Common myeloid progenitor, CD34-positive (primary cell): ENCODE measurements at regions not wholly inside any gene's neighbourhood (a gene's known extent, or its start where the extent isn't known, plus 50 kb on each side); places are given as distances from the start of the nearest gene placed in this dataset.

Source experiments
- CTCF ChIA-PET: fragments of 350-600 bp; sonication (Branson Sonifier 250); formaldehyde crosslinking; loops from one replicate; lab custom pipeline; 2021; ENCODE audit warnings: antibody characterized with exemption; lab: Charles Lee
- POLR2A ChIA-PET: fragments of 350-600 bp; sonication (Branson Sonifier 250); formaldehyde crosslinking; loops from one replicate; lab custom pipeline; 2021; ENCODE audit warnings: antibody characterized with exemption; lab: Charles Lee
- DNase-seq, 3 donors: peaks; one replicate each; pipeline versions ENCODE4 v3.0.0 to v3.0.0-alpha.2; 2013
- H3K27ac ChIP-seq, 2 experiments: 1 replicate in 1 of 2; 2 replicates in 1 of 2; pipeline ENCODE4 v1.7.0; 2013; ENCODE audit warnings: inconsistent platforms in 2 of 2, low read length in 2 of 2, mild to moderate bottlenecking in 2 of 2, low read depth in 1 of 2, moderate library complexity in 1 of 2; ENCODE audit not compliant: severe bottlenecking in 2 of 2, insufficient read depth in 1 of 2, poor library complexity in 1 of 2
- H3K27me3 ChIP-seq, 5 experiments: replicated peaks in 2 of 5; 1 replicate in 3 of 5; 2 replicates in 2 of 5; pipeline versions ENCODE4 v1.6.1 to v1.7.0; 2013; ENCODE audit warnings: low read length in 4 of 5, mild to moderate bottlenecking in 2 of 5, moderate library complexity in 2 of 5, inconsistent platforms in 1 of 5; ENCODE audit not compliant: insufficient read depth in 5 of 5, control insufficient read depth in 4 of 5
- H3K36me3 ChIP-seq, 4 experiments: 1 replicate in 2 of 4; 2 replicates in 2 of 4; pipeline versions ENCODE4 v1.6.1 to v1.7.0; 2013; ENCODE audit warnings: low read length in 3 of 4, control low read depth in 1 of 4, mild to moderate bottlenecking in 1 of 4; ENCODE audit not compliant: control insufficient read depth in 4 of 4, insufficient read depth in 4 of 4
- H3K4me1 ChIP-seq, 4 experiments: 1 replicate in 3 of 4; 2 replicates in 1 of 4; pipeline versions ENCODE4 v1.6.1 to v1.7.1; 2013; ENCODE audit warnings: low read length in 3 of 4, mild to moderate bottlenecking in 3 of 4, control low read depth in 1 of 4, inconsistent platforms in 1 of 4, moderate library complexity in 1 of 4; ENCODE audit not compliant: control insufficient read depth in 4 of 4, insufficient read depth in 4 of 4; ENCODE audit errors: control extremely low read depth in 1 of 4
- H3K4me3 ChIP-seq, 7 experiments: 1 replicate in 4 of 7; 2 replicates in 3 of 7; pipeline versions ENCODE4 v1.5.1 to v1.7.0; 2013; ENCODE audit warnings: mild to moderate bottlenecking in 7 of 7, low read length in 6 of 7, moderate library complexity in 6 of 7, inconsistent platforms in 2 of 7, low read depth in 2 of 7, control low read depth in 1 of 7; ENCODE audit not compliant: insufficient read depth in 4 of 7, control insufficient read depth in 1 of 7; ENCODE audit errors: extremely low read depth in 1 of 7
- H3K9me3 ChIP-seq, 5 experiments: 1 replicate in 4 of 5; 2 replicates in 1 of 5; pipeline versions ENCODE4 v1.6.1 to v1.7.1; 2013; ENCODE audit warnings: low read length in 4 of 5, mild to moderate bottlenecking in 2 of 5, inconsistent platforms in 1 of 5, low read depth in 1 of 5, moderate library complexity in 1 of 5; ENCODE audit not compliant: control insufficient read depth in 4 of 5, insufficient read depth in 2 of 5; ENCODE audit errors: control extremely low read depth in 1 of 5
- WGBS: methylation state at CpG from one replicate; pipeline ENCODE4 v1.1.5; 2013; ENCODE audit not compliant: insufficient coverage; 5-methylcytosine and 5-hydroxymethylcytosine counted together

GRCh38 chr5:96329886-96330529 lies 103.0 kb downstream of the PCSK1 start:
- H3K9me3 ChIP-seq, result no peaks in the 10 kb centered on the region
- H3K36me3 ChIP-seq, result no peaks in the 10 kb centered on the region
- POLR2A ChIA-PET, result no interaction called here
- 100% methylated on average over 1 of the region's 2 CpGs for WGBS
- H3K27me3 ChIP-seq, result no peaks in the 10 kb centered on the region
- no peak overlapping the region for H3K27ac ChIP-seq
- DNase-seq, result no peak
- CTCF ChIA-PET, result interaction anchor here (0.9 to 1.7 kb wide), 5 partner anchors 9 to 482 kb away, joined by 3 to 6 read pairs (median 4); no protein-coding TSS in a partner anchor
- no peak overlapping the region for H3K4me3 ChIP-seq
- H3K4me1 ChIP-seq, result peaks cover 0 to 11% (median 8%) of the 10 kb centered on the region in 4 experiments

GRCh38 chr5:96329289-96329688 lies 103.8 kb downstream of the PCSK1 start:
- no peak overlapping the region for H3K27ac ChIP-seq
- H3K9me3 ChIP-seq, result no peaks in the 10 kb centered on the region
- CTCF ChIA-PET, result interaction anchor here (1.5 to 1.9 kb wide), 3 partner anchors 7 to 481 kb away, joined by 4 to 5 read pairs (median 5); no protein-coding TSS in a partner anchor
- DNase-seq, result no peak
- H3K36me3 ChIP-seq, result no peaks in the 10 kb centered on the region
- POLR2A ChIA-PET, result no interaction called here
- H3K4me3 ChIP-seq, result no peak overlapping the region
- peaks cover 0 to 11% (median 8%) of the 10 kb centered on the region in 4 experiments for H3K4me1 ChIP-seq
- 100% methylated on average over 1 of the region's 1 CpG for WGBS
- no peaks in the 10 kb centered on the region for H3K27me3 ChIP-seq

GRCh38 chr5:96327722-96328121 lies 105.3 kb downstream of the PCSK1 start:
- ChIA-PET CTCF (interaction anchor here (1.9 kb wide), 1 partner anchor 9 kb away, joined by 5 read pairs; no protein-coding TSS in a partner anchor), POLR2A (interaction anchor here (0.6 kb wide), 1 partner anchor 772 kb away, joined by 3 read pairs; no protein-coding TSS in a partner anchor)
- H3K36me3 ChIP-seq, result no peaks in the 10 kb centered on the region
- no peak overlapping the region for H3K27ac ChIP-seq
- no peak for DNase-seq
- no peaks in the 10 kb centered on the region for H3K27me3 ChIP-seq
- WGBS, result no CpG with 5 or more reads among the region's 2 CpGs
- peaks cover 0 to 11% (median 8%) of the 10 kb centered on the region in 4 experiments for H3K4me1 ChIP-seq
- peaks cover 0 to 3% (median 0%) of the 10 kb centered on the region in 5 experiments for H3K9me3 ChIP-seq
- no peak overlapping the region for H3K4me3 ChIP-seq

- no peak for DNase-seq
- peaks cover 0 to 9% (median 8%) of the 10 kb centered on the region in 4 experiments for H3K4me1 ChIP-seq
- no peaks in the 10 kb centered on the region for H3K36me3 ChIP-seq
- no peak overlapping the region for H3K27ac ChIP-seq
- H3K9me3 ChIP-seq, result peaks cover 0 to 3% (median 0%) of the 10 kb centered on the region in 5 experiments
- no peaks in the 10 kb centered on the region for H3K27me3 ChIP-seq
- ChIA-PET POLR2A (no interaction called here), CTCF (no interaction called here)
- no peak overlapping the region for H3K4me3 ChIP-seq
- WGBS, result 100% methylated on average over 2 of the region's 4 CpGs
These were observed 106.1 kb downstream of the PCSK1 start for GRCh38 chr5:96326902-96327301.

- POLR2A ChIA-PET, result no interaction called here
- CTCF ChIA-PET, result interaction anchor here (1.1 to 2.8 kb wide), 3 partner anchors 12 to 363 kb away, joined by 3 to 19 read pairs (median 3); partner anchors contain the start of gene ELL2
- Histone ChIP-seq H3K4me1 (no peaks in the 10 kb centered on the region), H3K4me3 (no peak overlapping the region), H3K36me3 (no peaks in the 10 kb centered on the region), H3K9me3 (peaks cover 0 to 3% (median 0%) of the 10 kb centered on the region in 5 experiments), H3K27ac (no peak overlapping the region), H3K27me3 (no peaks in the 10 kb centered on the region)
- no peak for DNase-seq
- WGBS, result 100% methylated on average over 1 of the region's 2 CpGs
These were observed 108.3 kb downstream of the PCSK1 start for GRCh38 chr5:96324708-96325107.

GRCh38 chr5:96322865-96323264 lies 110.2 kb downstream of the PCSK1 start:
- DNase-seq, result no peak
- no peak overlapping the region for H3K27ac ChIP-seq
- ChIA-PET POLR2A (interaction anchor here (0.6 kb wide), 1 partner anchor 1490 kb away, joined by 3 read pairs; no protein-coding TSS in a partner anchor), CTCF (interaction anchor here (1.3 to 2.8 kb wide), 2 partner anchors 10 to 14 kb away, joined by 5 to 19 read pairs; no protein-coding TSS in a partner anchor)
- no peak overlapping the region for H3K4me3 ChIP-seq
- 100% methylated on average over 1 of the region's 2 CpGs for WGBS
- no peaks in the 10 kb centered on the region for H3K36me3 ChIP-seq
- no peaks in the 10 kb centered on the region for H3K27me3 ChIP-seq
- peaks cover 0 to 3% (median 0%) of the 10 kb centered on the region in 5 experiments for H3K9me3 ChIP-seq
- no peaks in the 10 kb centered on the region for H3K4me1 ChIP-seq

- ChIA-PET POLR2A (interaction anchor here (0.6 kb wide), 1 partner anchor 1489 kb away, joined by 3 read pairs; no protein-coding TSS in a partner anchor), CTCF (interaction anchor here (1.1 to 1.3 kb wide), 3 partner anchors 8 to 14 kb away, joined by 3 to 5 read pairs (median 3); no protein-coding TSS in a partner anchor)
- 92% methylated on average over 2 of the region's 3 CpGs for WGBS
- no peak for DNase-seq
- no peaks in the 10 kb centered on the region for H3K36me3 ChIP-seq
- H3K9me3 ChIP-seq, result peaks cover 0 to 3% (median 0%) of the 10 kb centered on the region in 5 experiments
- H3K4me1 ChIP-seq, result no peaks in the 10 kb centered on the region
- H3K27ac ChIP-seq, result no peak overlapping the region
- H3K27me3 ChIP-seq, result no peaks in the 10 kb centered on the region
- no peak overlapping the region for H3K4me3 ChIP-seq
These were observed 110.8 kb downstream of the PCSK1 start for GRCh38 chr5:96322217-96322616.
